Activated CD4-positive, alpha-beta memory T cell treated with anti-CD3 and anti-CD28 coated beads, Interleukin-2, amount 10 ng/mL, durations not matched to agents 7 days and 5 days (primary cell): ENCODE measurements at regions not wholly inside any gene's neighbourhood (a gene's known extent, or its start where the extent isn't known, plus 50 kb on each side); places are given as distances from the start of the nearest gene placed in this dataset.

Source experiments
- CTCF ChIA-PET: fragments of 350-600 bp; sonication (Branson Sonifier 250); formaldehyde crosslinking; loops from one replicate; lab custom pipeline; 2021; ENCODE audit warnings: antibody characterized with exemption, inconsistent platforms; lab: Charles Lee
- POLR2A ChIA-PET: fragments of 350-600 bp; sonication (Branson Sonifier 250); formaldehyde crosslinking; loops from one replicate; lab custom pipeline; 2021; ENCODE audit warnings: antibody characterized with exemption; lab: Charles Lee
- DNase-seq: peaks from one replicate; pipeline ENCODE4 v3.0.0-alpha.2; 2020
- H3K27ac Mint-ChIP-seq: one replicate; pipeline ENCODE4 v1.8.0; 2021; ENCODE audit warnings: mild to moderate bottlenecking, mixed read lengths
- H3K27me3 Mint-ChIP-seq: one replicate; pipeline ENCODE4 v1.8.0; 2021; ENCODE audit warnings: mixed read lengths
- H3K36me3 Mint-ChIP-seq: one replicate; pipeline ENCODE4 v1.8.0; 2021; ENCODE audit warnings: low read depth, mixed read lengths
- H3K4me1 Mint-ChIP-seq: one replicate; pipeline ENCODE4 v1.8.0; 2021; ENCODE audit warnings: mixed read lengths
- H3K4me3 Mint-ChIP-seq: one replicate; pipeline ENCODE4 v1.8.0; 2021; ENCODE audit warnings: mild to moderate bottlenecking, mixed read lengths
- H3K9me3 Mint-ChIP-seq: one replicate; pipeline ENCODE4 v1.8.0; 2021; ENCODE audit warnings: mixed read lengths

DNA sequence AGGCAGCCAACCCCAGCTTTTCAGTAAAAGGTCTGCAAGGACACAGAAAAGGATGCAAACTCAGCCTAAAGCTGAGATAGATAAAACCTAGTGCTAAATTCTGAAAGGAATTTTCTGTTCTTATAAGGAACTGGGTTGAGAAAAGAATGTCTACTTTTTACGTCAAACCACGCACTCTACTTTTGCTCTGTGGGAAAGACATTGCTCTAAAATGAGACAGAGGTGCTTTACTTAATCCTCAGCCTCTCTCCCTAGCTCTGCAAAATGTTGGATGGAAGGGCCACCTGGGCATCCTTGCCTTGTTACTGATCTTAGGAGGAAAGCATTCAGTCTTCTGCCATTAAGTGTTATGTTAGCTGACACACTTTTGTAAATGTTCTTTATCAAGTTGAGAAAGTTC lies 72.1 kb upstream of the LINC00305 start:
- DNase-seq: no peak
- no peak overlapping the region for H3K27ac Mint-ChIP-seq
- POLR2A ChIA-PET: no interaction called here
- H3K27me3 Mint-ChIP-seq: no peaks in the 10 kb centered on the region
- H3K36me3 Mint-ChIP-seq: no peaks in the 10 kb centered on the region
- H3K4me3 Mint-ChIP-seq: no peak overlapping the region
- no peaks in the 10 kb centered on the region for H3K9me3 Mint-ChIP-seq
- no peaks in the 10 kb centered on the region for H3K4me1 Mint-ChIP-seq
- CTCF ChIA-PET: no interaction called here

DNA sequence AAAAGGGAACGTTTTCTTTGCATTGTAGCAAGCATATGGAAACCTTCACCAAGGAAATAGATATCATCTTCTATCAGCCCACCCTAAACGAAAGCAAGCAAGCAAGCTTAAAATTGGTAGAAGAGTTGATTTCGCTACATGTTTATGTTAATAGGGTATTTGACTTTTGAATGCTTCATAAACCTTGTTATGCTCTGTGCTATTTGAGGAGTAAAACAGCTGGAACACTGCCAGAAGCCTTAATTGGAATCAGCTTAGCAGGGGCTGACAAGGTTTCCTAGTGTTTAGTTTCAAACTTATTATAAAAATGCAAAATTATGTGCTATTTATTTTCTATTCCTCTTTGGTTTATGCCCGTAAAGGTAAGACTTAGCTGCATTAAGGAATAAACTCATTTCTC lies 70.6 kb upstream of the LINC00305 start:
- DNase-seq: no peak
- H3K4me3 Mint-ChIP-seq: no peak overlapping the region
- CTCF ChIA-PET: no interaction called here
- POLR2A ChIA-PET: no interaction called here
- H3K9me3 Mint-ChIP-seq: no peaks in the 10 kb centered on the region
- H3K27me3 Mint-ChIP-seq: no peaks in the 10 kb centered on the region
- H3K4me1 Mint-ChIP-seq: no peaks in the 10 kb centered on the region
- no peak overlapping the region for H3K27ac Mint-ChIP-seq
- H3K36me3 Mint-ChIP-seq: no peaks in the 10 kb centered on the region

GRCh38 chr18:64210401-64210949 lies 61.6 kb upstream of the LINC00305 start:
- no peaks in the 10 kb centered on the region for H3K9me3 Mint-ChIP-seq
- CTCF ChIA-PET: no interaction called here
- no peaks in the 10 kb centered on the region for H3K36me3 Mint-ChIP-seq
- no peak overlapping the region for H3K27ac Mint-ChIP-seq
- H3K4me3 Mint-ChIP-seq: no peak overlapping the region
- peaks cover 6% of the 10 kb centered on the region for H3K4me1 Mint-ChIP-seq
- DNase-seq: no peak
- no peaks in the 10 kb centered on the region for H3K27me3 Mint-ChIP-seq
- POLR2A ChIA-PET: interaction anchor here (0.6 kb wide), 1 partner anchor 45 kb away, joined by 3 read pairs; no protein-coding TSS in a partner anchor

DNA sequence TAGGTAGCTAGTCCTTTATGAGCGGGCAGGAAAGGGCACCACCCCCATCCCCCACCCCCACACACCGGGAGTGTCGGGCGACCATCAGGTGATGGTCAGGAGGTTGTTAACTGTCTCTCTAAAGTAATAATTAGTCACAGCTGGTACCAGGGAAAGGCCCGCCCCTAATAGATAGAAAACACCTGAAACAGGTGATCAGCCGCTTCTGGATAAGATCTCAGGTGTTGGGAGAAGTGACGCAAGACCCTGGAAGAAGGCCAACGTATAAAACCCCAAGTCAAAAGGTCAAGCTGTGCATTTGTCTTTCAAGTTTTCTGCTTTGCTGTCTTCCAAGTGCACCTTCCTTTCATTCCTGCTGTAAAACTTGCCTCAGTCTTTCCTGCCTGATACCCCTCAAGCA lies 59.6 kb upstream of the LINC00305 start:
- Mint-ChIP-seq H3K9me3 (no peaks in the 10 kb centered on the region), H3K27me3 (no peaks in the 10 kb centered on the region), H3K36me3 (no peaks in the 10 kb centered on the region), H3K4me3 (no peak overlapping the region), H3K27ac (no peak overlapping the region), H3K4me1 (peaks cover 6% of the 10 kb centered on the region)
- POLR2A ChIA-PET: no interaction called here
- CTCF ChIA-PET: no interaction called here
- DNase-seq: no peak

GRCh38 chr18:64207820-64208219 lies 58.9 kb upstream of the LINC00305 start:
- ChIA-PET CTCF (no interaction called here), POLR2A (no interaction called here)
- Mint-ChIP-seq H3K4me1 (peaks cover 6% of the 10 kb centered on the region), H3K9me3 (no peaks in the 10 kb centered on the region), H3K27me3 (no peaks in the 10 kb centered on the region), H3K36me3 (no peaks in the 10 kb centered on the region), H3K4me3 (peak overlapping the region; percentile 28), H3K27ac (no peak overlapping the region)
- DNase-seq: no peak

DNA sequence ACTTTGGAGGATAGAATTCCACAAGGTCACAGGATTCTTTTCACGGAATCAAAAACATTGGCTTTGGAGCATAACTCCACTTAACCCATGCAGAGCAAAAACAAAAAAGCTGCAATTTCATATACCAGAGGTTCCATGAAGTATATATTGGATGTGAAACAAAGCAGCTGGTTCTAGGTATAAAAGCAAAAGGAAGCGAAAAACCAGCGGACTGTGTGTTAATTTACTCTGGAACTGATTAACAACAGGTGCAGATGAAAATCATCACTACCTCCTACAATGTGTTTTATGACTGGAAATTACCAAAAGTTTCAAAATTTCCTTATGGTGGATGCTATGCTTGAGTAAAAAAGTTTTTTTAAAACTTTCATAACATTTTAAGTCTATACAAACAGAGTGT lies 54.4 kb upstream of the LINC00305 start:
- no peak overlapping the region for H3K27ac Mint-ChIP-seq
- H3K4me1 Mint-ChIP-seq: peaks cover 6% of the 10 kb centered on the region
- POLR2A ChIA-PET: no interaction called here
- CTCF ChIA-PET: no interaction called here
- no peaks in the 10 kb centered on the region for H3K27me3 Mint-ChIP-seq
- no peaks in the 10 kb centered on the region for H3K9me3 Mint-ChIP-seq
- H3K36me3 Mint-ChIP-seq: no peaks in the 10 kb centered on the region
- no peak overlapping the region for H3K4me3 Mint-ChIP-seq
- no peak for DNase-seq

- Mint-ChIP-seq H3K27ac (no peak overlapping the region), H3K4me1 (peaks cover 4% of the 10 kb centered on the region), H3K27me3 (no peaks in the 10 kb centered on the region), H3K4me3 (no peak overlapping the region), H3K9me3 (no peaks in the 10 kb centered on the region), H3K36me3 (no peaks in the 10 kb centered on the region)
- CTCF ChIA-PET: no interaction called here
- POLR2A ChIA-PET: no interaction called here
- no peak for DNase-seq
Observed at GRCh38 chr18:64202863-64203262, 54.0 kb upstream of the LINC00305 start.

- DNase-seq: no peak
- no peaks in the 10 kb centered on the region for H3K36me3 Mint-ChIP-seq
- no peaks in the 10 kb centered on the region for H3K4me1 Mint-ChIP-seq
- no peaks in the 10 kb centered on the region for H3K27me3 Mint-ChIP-seq
- ChIA-PET POLR2A (no interaction called here), CTCF (no interaction called here)
- H3K4me3 Mint-ChIP-seq: no peak overlapping the region
- H3K27ac Mint-ChIP-seq: no peak overlapping the region
- no peaks in the 10 kb centered on the region for H3K9me3 Mint-ChIP-seq
Observed at GRCh38 chr18:64202210-64202836, 53.4 kb upstream of the LINC00305 start.

DNA sequence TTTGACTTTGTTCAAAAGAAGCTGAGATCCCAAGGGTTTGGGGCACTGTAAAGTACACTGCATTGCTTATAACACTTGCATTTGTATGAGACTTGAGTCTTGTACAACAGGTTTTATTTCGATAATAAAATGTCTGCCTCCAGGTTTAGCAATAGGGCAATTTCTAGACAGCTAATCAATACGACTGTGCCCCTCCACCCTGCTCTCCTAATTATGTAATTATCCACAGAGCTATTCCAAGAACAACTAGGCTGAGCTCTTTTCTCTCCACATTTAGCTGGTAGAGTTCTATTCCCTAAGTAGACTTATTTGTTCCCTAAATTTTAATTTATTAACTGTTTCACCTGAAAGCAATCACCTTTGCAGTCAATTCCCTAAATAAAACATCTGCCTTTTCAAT lies 52.9 kb upstream of the LINC00305 start:
- Mint-ChIP-seq H3K27ac (no peak overlapping the region), H3K4me1 (no peaks in the 10 kb centered on the region), H3K9me3 (no peaks in the 10 kb centered on the region), H3K4me3 (no peak overlapping the region), H3K27me3 (no peaks in the 10 kb centered on the region), H3K36me3 (no peaks in the 10 kb centered on the region)
- DNase-seq: no peak
- CTCF ChIA-PET: no interaction called here
- POLR2A ChIA-PET: no interaction called here

- Mint-ChIP-seq H3K27ac (no peak overlapping the region), H3K4me3 (no peak overlapping the region), H3K4me1 (no peaks in the 10 kb centered on the region), H3K9me3 (no peaks in the 10 kb centered on the region), H3K27me3 (no peaks in the 10 kb centered on the region), H3K36me3 (no peaks in the 10 kb centered on the region)
- POLR2A ChIA-PET: no interaction called here
- CTCF ChIA-PET: no interaction called here
- DNase-seq: no peak
Observed at GRCh38 chr18:64199581-64199980, 50.7 kb upstream of the LINC00305 start.
